Adipocyte (in vitro differentiated cells): ENCODE measurements at regions not wholly inside any gene's neighbourhood (a gene's known extent, or its start where the extent isn't known, plus 50 kb on each side); places are given as distances from the start of the nearest gene placed in this dataset.
A peak's percentile ranks its signal among the peaks of the same experiment; 100 is the strongest.

Source experiments
- DNase-seq: peaks from one replicate; pipeline ENCODE4 v3.0.0-alpha.2; 2015; ENCODE audit warnings: low read depth
- H3K27me3 ChIP-seq: replicated peaks from 2 replicates; pipeline ENCODE4 v1.7.0; 2013; ENCODE audit warnings: mild to moderate bottlenecking, low read length, moderate library complexity; ENCODE audit not compliant: control insufficient read depth, insufficient read depth
- H3K36me3 ChIP-seq: 2 replicates; pipeline ENCODE4 v1.7.0; 2013; ENCODE audit warnings: low read length, mild to moderate bottlenecking, moderate library complexity; ENCODE audit not compliant: control insufficient read depth, insufficient read depth, severe bottlenecking
- H3K4me1 ChIP-seq: 2 replicates; pipeline ENCODE4 v1.7.0; 2013; ENCODE audit warnings: mild to moderate bottlenecking, low read length, moderate library complexity; ENCODE audit not compliant: control insufficient read depth, insufficient read depth
- H3K4me3 ChIP-seq: 2 replicates; pipeline ENCODE4 v1.7.0; 2013; ENCODE audit warnings: mild to moderate bottlenecking, low read length, moderate library complexity
- H3K9ac ChIP-seq: 2 replicates; pipeline ENCODE4 v1.7.0; 2013; ENCODE audit warnings: mild to moderate bottlenecking, low read length, moderate library complexity
- H3K9me3 ChIP-seq: 2 replicates; pipeline ENCODE4 v1.7.0; 2013; ENCODE audit warnings: mild to moderate bottlenecking, low read length, moderate library complexity; ENCODE audit not compliant: control insufficient read depth

- H3K9ac ChIP-seq: no peak overlapping the region
- no peaks in the 10 kb centered on the region for H3K9me3 ChIP-seq
- peaks cover 3% of the 10 kb centered on the region for H3K27me3 ChIP-seq
- no peaks in the 10 kb centered on the region for H3K4me1 ChIP-seq
- no peak overlapping the region for H3K4me3 ChIP-seq
- DNase-seq: no peak
- H3K36me3 ChIP-seq: no peaks in the 10 kb centered on the region
Measured at GRCh38 chr2:147647816-147648215, 197.0 kb upstream of the ACVR2A start.

- Histone ChIP-seq H3K4me1 (no peaks in the 10 kb centered on the region), H3K9me3 (no peaks in the 10 kb centered on the region), H3K4me3 (no peak overlapping the region), H3K9ac (no peak overlapping the region), H3K27me3 (peaks cover 3% of the 10 kb centered on the region), H3K36me3 (no peaks in the 10 kb centered on the region)
- DNase-seq: no peak
Measured at GRCh38 chr2:147646818-147647468, 197.9 kb upstream of the ACVR2A start.

- no peaks in the 10 kb centered on the region for H3K36me3 ChIP-seq
- no peaks in the 10 kb centered on the region for H3K9me3 ChIP-seq
- no peak for DNase-seq
- no peak overlapping the region for H3K9ac ChIP-seq
- no peaks in the 10 kb centered on the region for H3K27me3 ChIP-seq
- H3K4me1 ChIP-seq: no peaks in the 10 kb centered on the region
- H3K4me3 ChIP-seq: no peak overlapping the region
Measured at GRCh38 chr2:147644491-147644890, 200.3 kb upstream of the ACVR2A start.

GRCh38 chr2:147642765-147643164 lies 202.1 kb upstream of the ACVR2A start:
- H3K4me1 ChIP-seq: no peaks in the 10 kb centered on the region
- no peak overlapping the region for H3K4me3 ChIP-seq
- H3K27me3 ChIP-seq: no peaks in the 10 kb centered on the region
- no peaks in the 10 kb centered on the region for H3K9me3 ChIP-seq
- H3K9ac ChIP-seq: no peak overlapping the region
- H3K36me3 ChIP-seq: no peaks in the 10 kb centered on the region
- DNase-seq: no peak

GRCh38 chr2:147641651-147642050 lies 203.2 kb upstream of the ACVR2A start:
- DNase-seq: no peak
- H3K36me3 ChIP-seq: no peaks in the 10 kb centered on the region

GRCh38 chr2:147639891-147640290 lies 204.9 kb upstream of the ACVR2A start:
- Histone ChIP-seq H3K27me3 (no peaks in the 10 kb centered on the region), H3K9ac (no peak overlapping the region), H3K4me3 (no peak overlapping the region), H3K36me3 (no peaks in the 10 kb centered on the region), H3K4me1 (peaks cover 11% of the 10 kb centered on the region), H3K9me3 (no peaks in the 10 kb centered on the region)
- DNase-seq: no peak

More at GRCh38 chr2:147641651-147642050, 203.2 kb upstream of the ACVR2A start:
- Histone ChIP-seq H3K4me1 (peaks cover 3% of the 10 kb centered on the region), H3K9me3 (no peaks in the 10 kb centered on the region), H3K27me3 (no peaks in the 10 kb centered on the region), H3K9ac (no peak overlapping the region), H3K4me3 (no peak overlapping the region)

GRCh38 chr2:147639386-147639785 lies 205.4 kb upstream of the ACVR2A start:
- no peak overlapping the region for H3K4me3 ChIP-seq
- no peak overlapping the region for H3K9ac ChIP-seq
- H3K4me1 ChIP-seq: peaks cover 11% of the 10 kb centered on the region
- no peaks in the 10 kb centered on the region for H3K27me3 ChIP-seq
- no peaks in the 10 kb centered on the region for H3K9me3 ChIP-seq
- DNase-seq: no peak
- H3K36me3 ChIP-seq: no peaks in the 10 kb centered on the region

- Histone ChIP-seq H3K27me3 (no peaks in the 10 kb centered on the region), H3K9me3 (no peaks in the 10 kb centered on the region), H3K9ac (peak overlapping the region; percentile 1), H3K4me3 (no peak overlapping the region), H3K4me1 (peaks cover 11% of the 10 kb centered on the region), H3K36me3 (no peaks in the 10 kb centered on the region)
- no peak for DNase-seq
Measured at GRCh38 chr2:147636886-147637285, 207.9 kb upstream of the ACVR2A start.

GRCh38 chr2:147636238-147636882 lies 208.5 kb upstream of the ACVR2A start:
- Histone ChIP-seq H3K9ac (peak overlapping the region; percentile 1), H3K4me3 (peak overlapping the region; percentile 51), H3K4me1 (peaks cover 11% of the 10 kb centered on the region), H3K27me3 (no peaks in the 10 kb centered on the region), H3K36me3 (no peaks in the 10 kb centered on the region), H3K9me3 (no peaks in the 10 kb centered on the region)
- DNase-seq: peak; percentile 7

- H3K27me3 ChIP-seq: no peaks in the 10 kb centered on the region
- DNase-seq: no peak
- H3K9ac ChIP-seq: no peak overlapping the region
- H3K4me3 ChIP-seq: no peak overlapping the region
- peaks cover 11% of the 10 kb centered on the region for H3K4me1 ChIP-seq
- H3K9me3 ChIP-seq: no peaks in the 10 kb centered on the region
- no peaks in the 10 kb centered on the region for H3K36me3 ChIP-seq
Measured at GRCh38 chr2:147634826-147635225, 210.0 kb upstream of the ACVR2A start.

- no peak overlapping the region for H3K9ac ChIP-seq
- H3K27me3 ChIP-seq: no peaks in the 10 kb centered on the region
- H3K4me1 ChIP-seq: peaks cover 18% of the 10 kb centered on the region
Measured at GRCh38 chr2:147632198-147632597, 212.6 kb upstream of the ACVR2A start.

More at GRCh38 chr2:147632198-147632597, 212.6 kb upstream of the ACVR2A start:
- Histone ChIP-seq H3K9me3 (no peaks in the 10 kb centered on the region), H3K36me3 (no peaks in the 10 kb centered on the region), H3K4me3 (no peak overlapping the region)
- no peak for DNase-seq
